Stomach (tissue), 4 donors: ENCODE measurements at regions not wholly inside any gene's neighbourhood (a gene's known extent, or its start where the extent isn't known, plus 50 kb on each side); places are given as distances from the start of the nearest gene placed in this dataset.

Experiments
- CTCF ChIP-seq, 7 experiments: fragments of 450-650 bp in 4 of 7; fragments of 200-600 bp in 3 of 7; sonication (generic) in 3 of 7; IDR thresholded peaks; one replicate each; pipeline ENCODE4 v1.5.1; 2016 to 2019; ENCODE audit warnings: antibody characterized with exemption in 7 of 7, control low read depth in 2 of 7, mild to moderate bottlenecking in 1 of 7
- EP300 ChIP-seq: sonication (generic); formaldehyde crosslinking; IDR thresholded peaks from one replicate; pipeline ENCODE4 v1.6.1; 2017; ENCODE audit warnings: antibody characterized with exemption
- POLR2A ChIP-seq, 4 donors: fragments of 450-650 bp; IDR thresholded peaks; one replicate each; pipeline ENCODE4 v1.6.1; 2016; ENCODE audit warnings: antibody characterized with exemption in 4 of 4, control low read depth in 2 of 4, mild to moderate bottlenecking in 1 of 4, moderate library complexity in 1 of 4
- POLR2AphosphoS5 ChIP-seq, 3 donors: sonication (generic); formaldehyde crosslinking; IDR thresholded peaks; one replicate each; pipeline ENCODE4 v1.6.1; 2016; ENCODE audit warnings: antibody characterized with exemption in 3 of 3

- TF ChIP-seq POLR2A (IDR thresholded peaks at IDR 0.05), result no peak
- no peak for TF ChIP-seq CTCF (IDR thresholded peaks at IDR 0.05)
- TF ChIP-seq POLR2AphosphoS5 (IDR thresholded peaks at IDR 0.05), result no peak
- no peak for TF ChIP-seq EP300
These were observed 1157.5 kb upstream of the PABPC4L start for GRCh38 chr4:135359128-135359527.
